Medulla oblongata (tissue), 1 donor: ENCODE measurements at regions not wholly inside any gene's neighbourhood (a gene's known extent, or its start where the extent isn't known, plus 50 kb on each side); places are given as distances from the start of the nearest gene placed in this dataset.

Experiments
- DNase-seq: peaks from one replicate; pipeline ENCODE4 v3.0.0-alpha.2; 2015; ENCODE audit errors: extremely low spot score

DNA sequence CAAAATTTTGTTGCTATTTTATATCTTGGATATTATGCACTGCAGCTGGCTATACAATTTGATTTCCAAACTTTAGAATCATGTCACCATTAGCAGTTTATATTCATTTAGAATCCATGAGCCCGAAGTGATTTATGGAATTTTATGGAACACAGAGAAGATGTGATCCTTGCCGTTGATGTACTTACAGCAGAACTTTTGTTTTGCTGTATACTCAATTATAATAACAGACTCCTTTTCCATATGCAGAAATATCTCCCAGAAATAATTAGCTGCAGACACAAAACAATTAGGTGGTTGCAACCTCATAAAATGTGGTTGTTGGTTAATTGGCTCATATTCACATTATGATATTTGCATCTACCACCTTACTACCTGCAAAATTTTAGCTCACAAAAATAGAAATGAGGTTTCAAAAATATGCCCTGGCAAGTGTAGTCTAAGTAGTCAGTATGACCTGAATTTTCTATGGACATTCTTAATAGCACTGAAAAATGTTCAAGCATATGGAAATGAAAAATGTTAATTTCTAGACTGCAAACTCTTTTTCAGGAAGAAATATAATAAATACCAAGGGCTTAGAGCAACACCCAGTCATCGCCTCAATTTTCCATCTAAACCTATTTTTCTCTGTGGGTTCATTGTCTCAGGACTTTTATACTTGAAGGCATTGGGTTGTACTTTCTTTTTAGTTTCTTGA lies 997.6 kb downstream of the MCTP2 start:
- DNase-seq = no peak

DNA sequence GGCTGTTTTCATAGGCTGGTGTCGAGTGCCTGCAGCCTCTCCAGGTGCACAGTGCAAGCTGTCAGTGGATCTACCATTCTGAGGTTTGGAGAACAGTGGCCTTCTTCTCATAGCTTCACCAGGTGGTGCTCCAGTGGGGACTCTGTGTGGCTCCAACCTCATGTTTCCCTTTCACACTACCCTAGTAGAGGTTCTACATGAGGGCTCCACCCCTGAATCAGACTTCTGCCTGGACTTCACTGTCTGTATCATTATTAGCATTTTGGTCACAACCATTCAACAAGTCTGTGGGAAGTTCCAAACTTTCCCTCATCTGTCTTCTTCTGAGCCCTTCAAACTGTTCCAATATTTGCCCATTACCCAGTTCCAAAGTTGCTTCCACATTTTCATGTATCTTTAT lies 1003.7 kb downstream of the MCTP2 start:
- DNase-seq = no peak

DNA sequence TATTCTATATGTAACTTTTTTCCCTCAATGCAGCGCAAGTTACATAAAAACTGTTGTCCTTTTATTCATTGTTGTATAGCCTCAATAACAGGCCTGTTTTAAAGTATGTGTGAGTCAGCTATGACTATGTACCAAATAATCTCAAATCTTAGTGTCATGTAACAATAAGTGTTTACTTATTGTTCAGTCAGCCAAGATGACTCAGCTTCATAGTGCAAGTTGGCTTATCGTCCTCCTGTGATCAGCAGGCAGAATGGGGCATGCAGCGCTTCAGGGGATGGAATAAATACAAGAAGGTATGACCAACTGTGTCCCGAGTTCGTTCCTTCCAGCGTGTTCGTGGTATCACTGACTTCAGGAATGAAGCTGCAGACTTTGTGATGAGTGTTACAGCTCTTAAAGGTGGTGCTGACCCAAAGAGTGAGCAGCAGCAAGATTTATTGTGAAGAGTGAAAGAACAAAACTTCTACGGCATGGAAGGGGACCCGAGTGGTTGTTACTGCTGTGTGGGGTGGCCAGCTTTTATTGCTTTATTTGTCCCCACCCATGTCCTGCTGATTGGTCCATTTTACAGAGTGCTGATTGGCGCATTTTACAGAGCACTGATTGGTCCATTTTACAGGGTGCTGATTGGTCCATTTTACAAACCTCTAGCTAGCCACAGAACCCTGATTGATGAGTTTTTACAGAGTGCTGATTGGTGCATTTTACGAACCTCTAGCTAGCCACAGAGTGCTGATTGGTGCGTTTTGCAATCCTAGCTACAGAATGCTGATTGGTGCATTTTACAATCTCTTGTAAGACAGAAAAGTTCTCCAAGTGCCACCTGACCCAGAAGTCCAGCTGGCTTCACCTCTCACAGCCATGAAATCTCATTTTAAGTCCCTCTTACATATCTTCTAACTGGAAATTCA lies 1016.0 kb downstream of the MCTP2 start:
- no peak for DNase-seq

DNA sequence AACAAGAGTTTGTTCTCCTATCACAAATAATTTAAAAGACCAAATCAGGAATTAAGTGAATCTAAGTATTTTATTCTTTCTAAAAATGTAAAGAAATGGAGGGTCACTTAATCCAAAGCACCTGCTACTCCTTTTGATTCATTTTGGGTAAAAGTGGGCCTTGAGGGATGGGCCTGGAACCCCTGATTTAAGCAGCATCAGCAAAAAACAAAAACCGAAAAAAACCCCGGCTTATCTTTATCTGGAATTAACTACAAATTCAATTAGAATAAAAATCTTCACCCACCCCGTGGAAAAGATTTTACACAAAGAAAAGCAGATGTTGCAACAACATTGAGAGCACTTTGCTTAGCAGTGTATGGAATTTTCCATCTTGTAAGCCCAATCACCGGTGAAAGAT lies 1018.2 kb downstream of the MCTP2 start:
- no peak for DNase-seq

DNA sequence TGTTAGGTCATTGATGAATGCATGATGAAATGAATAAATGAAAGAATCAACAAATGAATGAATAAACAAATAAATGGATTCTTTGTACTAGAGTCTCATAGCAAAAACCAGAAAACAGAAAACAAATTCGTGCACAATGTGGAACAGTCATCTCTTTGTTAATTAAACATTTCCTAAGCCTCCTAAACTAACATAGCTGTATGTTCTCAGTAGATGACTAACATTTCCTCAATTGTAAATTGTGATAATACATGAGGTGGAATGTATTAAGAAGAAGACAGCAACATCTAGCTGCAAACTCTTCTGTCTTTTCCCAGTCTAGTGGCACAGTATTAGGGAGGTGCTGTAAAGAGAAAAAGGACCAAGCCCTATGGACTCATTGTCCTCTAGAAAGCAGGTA lies 1021.0 kb downstream of the MCTP2 start:
- DNase-seq = no peak

DNA sequence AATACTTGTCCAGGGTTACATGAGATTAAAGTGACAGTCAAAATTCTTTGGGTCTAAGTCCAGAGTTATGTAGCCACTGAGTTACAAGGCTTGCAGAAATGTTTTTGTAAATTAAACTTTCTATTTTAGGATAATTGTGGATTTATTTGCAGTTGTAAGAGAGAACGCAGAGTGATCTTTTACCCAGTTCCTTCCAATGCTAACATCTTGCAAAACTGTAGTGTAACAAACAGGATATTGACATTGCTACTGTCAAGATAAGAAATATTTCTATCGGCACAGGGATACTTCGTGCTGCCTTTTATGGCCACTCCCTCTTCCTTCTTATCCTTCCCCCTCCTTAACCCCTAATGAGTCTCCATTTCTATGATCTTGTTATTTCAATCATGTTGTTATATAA lies 1022.9 kb downstream of the MCTP2 start:
- no peak for DNase-seq

DNA sequence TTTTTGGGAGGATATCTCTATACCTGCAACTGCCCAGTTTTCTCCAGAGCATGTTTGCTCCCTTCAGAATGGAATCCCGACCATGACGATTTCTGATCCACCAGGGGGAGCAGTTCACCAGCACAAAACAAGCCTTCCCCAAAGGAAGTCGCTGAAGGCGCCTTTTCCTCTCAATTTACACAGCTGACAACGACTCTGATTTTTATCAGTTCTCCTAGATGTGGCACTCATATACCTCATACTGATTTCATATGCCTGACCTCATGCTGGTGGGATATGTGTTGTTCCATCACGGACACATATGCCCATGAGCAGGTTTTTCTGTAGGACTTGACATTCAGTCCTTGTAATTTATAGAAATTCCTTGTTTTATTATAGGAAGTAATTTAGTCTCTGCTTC lies 1028.2 kb downstream of the MCTP2 start:
- DNase-seq = peak; percentile 86

DNA sequence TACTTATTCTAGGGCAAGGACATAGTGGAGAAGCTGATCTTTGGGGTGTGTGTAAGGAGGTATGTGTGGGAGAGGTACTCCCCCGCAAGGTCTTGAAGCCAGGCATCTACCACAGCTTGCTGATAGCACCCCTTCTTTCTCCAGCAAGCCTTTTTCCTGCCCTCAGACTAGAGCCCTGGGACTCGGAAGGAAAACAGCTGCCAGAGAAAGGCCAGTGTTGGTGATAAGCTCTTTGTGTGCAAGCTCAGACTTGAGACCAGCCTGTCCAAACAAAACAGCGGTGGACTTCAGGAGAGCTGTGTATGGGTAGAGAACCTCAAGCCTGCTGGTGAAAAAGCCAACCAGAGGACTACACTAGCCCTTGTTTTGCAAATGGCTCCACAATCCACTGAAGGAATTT lies 1028.6 kb downstream of the MCTP2 start:
- DNase-seq = no peak

DNA sequence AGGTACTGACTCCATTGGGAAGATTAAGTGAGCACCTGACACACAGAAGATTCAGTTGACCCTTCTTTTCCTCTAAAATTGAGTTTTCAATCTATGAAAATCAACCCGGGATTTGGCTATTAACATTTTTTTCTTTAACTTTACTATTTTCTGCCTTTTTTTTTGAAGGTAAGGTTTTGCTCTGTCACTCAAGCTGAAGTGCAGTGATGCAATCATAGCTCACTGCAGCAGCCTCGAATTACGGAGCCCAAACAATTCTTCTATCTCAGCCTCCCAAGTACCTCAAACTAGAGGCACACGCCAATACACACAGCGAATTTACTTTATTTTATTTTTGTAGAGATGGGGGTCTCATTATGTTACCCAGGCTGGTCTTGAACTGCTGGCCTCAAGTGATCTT lies 1029.5 kb downstream of the MCTP2 start:
- DNase-seq = no peak

DNA sequence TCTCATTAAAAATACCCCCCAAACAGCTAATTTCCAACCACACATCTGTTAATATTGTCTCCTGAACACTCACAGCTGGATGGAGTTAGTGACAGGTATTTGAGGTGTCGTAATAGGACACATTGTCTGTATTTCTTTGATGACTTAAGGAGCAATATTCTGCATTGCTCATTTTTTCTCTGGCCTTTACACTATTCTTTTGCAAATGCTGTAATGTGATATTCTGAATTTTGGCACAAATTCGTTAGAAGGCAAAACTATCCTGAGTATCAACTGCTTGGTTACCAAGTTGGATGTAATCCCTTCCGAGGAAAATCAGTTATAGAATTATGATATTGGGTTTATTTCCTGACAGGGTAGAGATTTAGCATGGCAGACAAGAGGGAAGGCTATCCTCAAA lies 1030.2 kb downstream of the MCTP2 start:
- no peak for DNase-seq

DNA sequence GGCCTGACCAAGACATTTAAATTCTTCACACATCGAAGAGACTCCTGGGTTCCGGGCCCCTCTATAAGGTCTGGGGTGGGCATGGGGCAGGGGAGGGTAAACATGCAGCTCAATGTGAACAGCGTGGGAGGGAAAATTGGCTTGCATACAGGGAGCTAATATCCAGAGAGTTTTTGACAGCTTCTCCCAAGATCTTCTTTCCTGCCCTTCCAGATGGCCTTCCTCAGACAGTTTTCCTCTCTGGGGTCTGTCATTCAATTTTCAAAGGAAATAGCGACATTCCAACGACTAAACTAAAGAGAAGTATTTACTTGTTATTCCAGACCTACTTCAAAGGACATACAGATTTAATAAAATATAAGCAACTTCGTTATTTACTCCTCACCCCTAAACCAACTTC lies 1030.6 kb downstream of the MCTP2 start:
- no peak for DNase-seq

DNA sequence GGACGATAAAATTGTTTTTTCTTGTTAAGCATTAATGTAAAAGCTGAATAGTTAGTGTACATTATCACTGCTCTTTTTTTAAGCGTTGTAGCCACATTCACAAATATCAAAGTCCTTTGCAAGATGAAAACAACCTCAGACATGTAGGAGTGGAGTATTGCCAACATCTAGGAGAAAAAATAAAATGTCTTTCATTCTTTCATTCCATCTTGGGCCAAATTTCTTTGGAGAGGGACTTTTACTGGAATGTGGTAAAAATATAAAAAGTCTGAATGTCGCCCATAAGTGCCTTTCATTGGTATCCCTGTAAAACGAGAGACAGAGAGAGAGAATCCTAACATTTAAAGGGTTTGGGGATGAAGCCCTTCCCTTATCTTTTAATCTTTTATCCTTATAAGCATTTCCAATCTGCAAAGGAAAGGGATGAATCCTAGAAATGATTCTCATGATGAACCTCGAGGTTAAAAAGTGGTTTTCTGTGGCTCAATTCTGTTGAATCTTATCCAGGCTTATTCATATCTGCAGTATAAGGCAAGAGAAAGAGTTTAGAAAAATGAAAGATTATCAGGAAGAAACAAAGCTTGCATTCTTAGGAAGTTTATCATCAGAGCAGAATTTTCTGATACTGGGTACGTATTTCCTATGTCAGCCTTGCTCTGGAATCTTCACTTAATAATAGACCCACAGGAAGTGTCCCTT lies 1031.7 kb downstream of the MCTP2 start:
- no peak for DNase-seq

DNA sequence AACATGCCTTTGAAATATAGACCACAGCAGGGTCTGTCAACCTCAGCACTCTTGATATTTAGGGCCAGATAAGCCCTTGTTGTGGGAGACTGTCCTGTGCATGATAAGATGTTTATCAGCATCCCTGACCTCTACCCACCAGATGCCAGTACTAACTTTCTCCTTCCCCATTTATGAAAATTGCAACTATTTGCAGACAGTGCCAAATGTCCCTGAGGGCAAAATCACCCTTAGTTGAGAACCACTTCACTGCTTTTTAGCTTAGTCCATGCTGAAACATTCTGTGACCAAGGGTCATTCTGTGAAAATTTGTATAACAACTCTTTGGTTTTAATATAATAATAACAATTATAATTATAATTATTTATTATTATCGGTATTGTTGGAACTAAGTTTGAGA lies 1032.4 kb downstream of the MCTP2 start:
- DNase-seq = no peak

DNA sequence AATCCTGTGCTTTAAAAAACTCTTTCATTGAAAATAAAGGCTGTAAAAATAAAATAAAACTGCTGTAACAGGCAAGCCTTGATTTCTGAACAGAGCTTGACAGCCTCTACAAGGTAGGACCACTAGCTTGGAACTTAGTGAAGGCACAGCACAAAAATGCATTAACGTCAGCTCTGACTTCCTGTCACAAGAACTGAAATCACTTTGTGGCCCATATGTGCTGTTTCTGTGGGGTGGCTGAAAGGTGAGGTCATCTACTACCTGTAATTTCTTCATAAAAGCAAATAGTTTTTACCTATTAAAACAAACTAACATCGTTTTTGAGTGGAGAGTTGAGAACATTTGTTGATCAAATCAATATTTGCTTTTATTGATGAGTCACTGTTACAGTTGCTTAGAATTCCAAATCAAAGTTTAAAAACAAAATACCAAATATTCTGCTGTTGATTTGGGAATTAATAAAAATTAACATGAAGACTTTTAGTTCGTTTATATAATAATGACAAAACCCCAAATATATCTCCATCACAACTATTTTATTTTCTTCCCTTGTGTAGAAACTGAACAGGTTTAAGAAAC lies 1034.1 kb downstream of the MCTP2 start:
- no peak for DNase-seq

DNA sequence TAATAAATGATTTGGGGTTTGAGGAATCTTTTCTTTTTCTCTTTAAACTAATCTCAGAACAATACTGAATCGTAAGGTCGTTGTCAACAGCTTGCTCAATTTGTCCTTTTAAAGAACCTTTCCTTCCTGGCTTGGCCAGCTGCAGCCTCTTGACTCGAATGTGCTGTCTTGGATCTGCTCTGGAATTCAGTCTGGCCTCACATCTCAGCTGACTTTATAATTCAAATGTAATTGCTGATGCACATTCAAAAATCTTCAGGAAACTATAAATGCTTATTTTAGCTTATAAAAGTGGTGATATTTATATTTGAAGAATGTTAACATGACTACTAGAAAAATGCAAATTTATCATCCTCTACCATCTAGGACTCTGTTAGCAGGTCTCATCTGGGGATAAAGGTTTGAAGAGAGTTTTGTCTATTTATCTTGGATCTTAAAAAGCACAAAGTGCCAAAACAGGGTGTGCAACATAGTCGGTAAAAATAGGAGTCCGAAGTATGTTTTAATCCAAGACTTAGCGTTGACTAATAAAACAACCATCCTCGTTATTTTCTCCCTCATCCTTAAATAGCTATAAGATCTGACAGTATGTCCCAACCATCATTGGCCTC lies 1035.2 kb downstream of the MCTP2 start:
- no peak for DNase-seq

DNA sequence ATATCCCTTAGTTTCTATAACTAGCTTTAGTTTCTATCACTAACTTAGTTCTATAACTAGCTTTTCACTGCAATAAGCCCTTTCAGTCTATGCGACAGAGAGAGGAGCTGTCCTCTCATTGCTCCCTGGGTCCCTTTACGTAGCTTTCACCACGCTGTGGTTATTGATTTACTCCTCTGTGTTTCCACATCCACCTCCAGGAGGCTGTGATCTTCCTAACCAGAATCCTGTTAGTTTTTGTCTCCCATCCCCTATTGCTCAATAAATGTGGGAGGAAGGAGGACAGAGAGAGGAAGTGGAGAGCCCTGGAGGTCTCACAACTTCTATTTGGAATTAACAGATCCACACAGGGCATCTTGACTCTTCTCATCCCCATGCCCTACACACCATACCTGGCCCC lies 1036.1 kb downstream of the MCTP2 start:
- no peak for DNase-seq

DNA sequence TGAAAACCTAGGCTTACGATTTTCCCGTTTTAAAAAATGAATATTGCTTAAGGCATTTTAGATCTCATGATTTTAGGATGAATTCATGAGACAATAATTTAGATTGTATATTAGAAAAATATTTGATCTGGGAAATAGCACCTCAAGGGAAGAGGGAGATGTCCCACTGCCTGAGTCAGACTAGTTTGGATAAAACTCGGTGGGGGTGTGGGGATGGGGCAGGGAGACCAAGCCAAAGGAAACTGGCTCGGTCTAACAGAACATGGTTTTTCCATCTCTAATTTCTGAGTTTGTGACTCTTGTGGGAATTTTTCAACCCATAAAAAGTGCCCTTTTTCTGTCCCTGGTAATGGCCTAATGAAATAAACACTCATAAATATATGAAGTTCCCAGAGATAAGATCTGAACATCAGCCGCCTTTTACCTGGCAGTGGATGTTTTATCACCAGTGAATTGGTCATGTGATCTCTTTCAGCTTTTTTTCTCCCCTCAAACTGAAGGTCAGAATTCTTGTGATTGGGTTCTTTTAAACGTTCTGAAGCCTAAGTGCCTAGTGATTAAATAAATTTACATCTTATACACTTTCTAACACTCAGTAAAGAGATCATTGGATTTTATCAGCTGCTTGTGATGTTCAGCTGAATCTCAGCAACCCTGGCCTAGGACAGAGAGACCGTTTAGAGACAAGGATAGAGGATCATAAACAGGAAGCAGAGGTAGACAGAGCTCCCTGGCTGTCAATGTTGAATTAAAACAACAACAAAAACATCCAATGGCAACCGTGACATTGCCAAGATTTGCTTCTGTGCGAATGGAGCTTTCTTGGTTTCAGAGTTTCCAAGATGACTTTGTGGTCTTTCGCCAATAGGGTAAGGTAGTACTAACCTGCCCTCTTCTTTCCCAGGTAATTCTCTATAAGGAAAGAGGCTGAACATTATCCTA lies 1038.2 kb downstream of the MCTP2 start:
- DNase-seq = no peak

DNA sequence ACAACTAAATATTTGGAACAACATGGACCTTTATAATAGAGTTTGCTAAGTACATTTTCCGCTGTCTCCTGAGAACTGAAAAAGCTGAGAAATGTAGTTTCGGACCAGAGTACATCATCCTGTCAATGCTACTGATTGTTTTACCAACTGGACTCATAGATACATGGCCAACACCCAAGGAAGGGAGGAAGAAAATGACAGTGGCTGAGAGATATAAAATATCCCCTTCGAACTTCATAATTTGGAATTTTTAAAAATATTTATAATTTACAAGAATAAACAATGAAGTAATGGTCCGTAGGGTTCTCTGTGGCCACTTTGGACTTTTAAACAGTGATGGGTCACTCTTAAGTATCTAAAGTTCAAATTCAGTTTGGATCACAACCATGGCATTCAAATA lies 1042.7 kb downstream of the MCTP2 start:
- DNase-seq = no peak

DNA sequence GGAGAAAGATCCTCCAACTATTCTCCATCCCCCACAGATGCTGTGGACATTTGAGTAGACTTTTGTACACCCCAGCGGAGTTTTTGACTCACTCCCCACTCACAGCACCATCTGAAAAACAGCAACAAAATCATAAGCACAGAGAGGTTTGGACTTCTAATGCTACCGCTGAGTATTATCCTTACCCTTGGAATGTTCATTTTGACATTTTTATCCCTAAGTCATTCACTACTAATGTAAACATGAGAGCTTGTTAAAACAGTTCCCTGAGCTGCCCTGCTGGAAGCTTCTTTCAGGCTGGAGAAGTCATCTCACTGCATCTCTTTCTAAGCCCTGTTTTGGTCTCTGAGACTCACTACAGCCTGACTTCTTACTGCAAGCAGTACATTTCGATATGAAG lies 1045.9 kb downstream of the MCTP2 start:
- no peak for DNase-seq

DNA sequence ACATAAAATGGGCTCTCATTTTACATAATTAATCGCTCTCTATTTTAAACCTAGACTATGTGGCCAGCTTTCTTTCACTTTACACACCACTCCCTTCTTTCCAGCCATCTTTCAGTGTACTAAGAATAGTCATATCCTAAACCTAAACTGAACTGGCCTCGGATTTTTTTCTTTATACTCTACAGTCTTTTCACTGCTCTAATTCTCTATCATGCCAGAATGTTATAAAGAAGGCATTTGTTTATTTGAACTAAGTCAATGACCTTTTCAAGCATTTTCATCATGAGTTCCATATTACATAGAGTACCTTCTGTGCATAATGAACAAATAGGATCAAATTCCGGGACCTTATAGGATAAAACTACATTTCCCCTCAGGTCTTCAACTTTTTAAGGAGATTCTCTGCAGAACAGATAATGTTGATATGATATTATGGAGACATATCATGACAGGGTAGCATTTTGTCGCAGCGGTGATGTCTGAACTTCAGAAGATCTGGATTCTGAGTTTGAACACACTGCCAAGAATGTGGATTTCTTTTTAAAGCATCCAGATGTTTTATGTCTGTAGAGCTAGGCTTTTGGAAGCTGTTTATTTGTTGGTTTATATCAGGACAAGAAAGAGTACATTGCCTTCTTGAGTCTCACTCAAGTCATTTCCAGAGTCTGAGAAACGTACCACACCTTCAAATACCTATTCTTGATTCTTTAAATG lies 1047.3 kb downstream of the MCTP2 start:
- DNase-seq = no peak
